Karpas-422 (cell line): ENCODE measurements at regions not wholly inside any gene's neighbourhood (a gene's known extent, or its start where the extent isn't known, plus 50 kb on each side); places are given as distances from the start of the nearest gene placed in this dataset. TPM values are rescaled to one million over a fixed set of nuclear protein-coding genes. Genes with fewer than 3 reads are reported as not detected.

ENCODE experiments used
- DNase-seq: peaks from one replicate; pipeline ENCODE4 v3.0.0-alpha.2; 2015
- H2AFZ ChIP-seq: fragments of 200-600 bp; sonication (generic); 2 replicates; pipeline ENCODE4 v1.6.1; 2014; ENCODE audit warnings: antibody characterized with exemption, low read length, mixed read lengths
- H3K27ac ChIP-seq: fragments of 200-600 bp; sonication (generic); 2 replicates; pipeline ENCODE4 v1.5.1; 2014; ENCODE audit warnings: mild to moderate bottlenecking, low read length, moderate library complexity
- H3K27me3 ChIP-seq: fragments of 200-600 bp; sonication (generic); 2 replicates; pipeline ENCODE4 v1.6.1; 2014; ENCODE audit warnings: low read length, mixed read lengths
- H3K36me3 ChIP-seq: fragments of 200-600 bp; sonication (generic); 2 replicates; pipeline ENCODE4 v1.6.1; 2014; ENCODE audit warnings: low read length, mixed read lengths; ENCODE audit not compliant: insufficient read depth
- H3K4me1 ChIP-seq: fragments of 200-600 bp; sonication (generic); 2 replicates; pipeline ENCODE4 v1.6.1; 2014; ENCODE audit warnings: mild to moderate bottlenecking, low read length, mixed read lengths
- H3K4me2 ChIP-seq: fragments of 200-600 bp; sonication (generic); 2 replicates; pipeline ENCODE4 v1.6.1; 2014; ENCODE audit warnings: low read length, low read depth, mild to moderate bottlenecking; ENCODE audit not compliant: poor library complexity, severe bottlenecking
- H3K4me3 ChIP-seq: fragments of 200-600 bp; sonication (generic); 2 replicates; pipeline ENCODE4 v1.5.1; 2014; ENCODE audit warnings: mild to moderate bottlenecking, antibody characterized with exemption, low read length, mixed read lengths
- H3K79me2 ChIP-seq: fragments of 200-600 bp; sonication (generic); 2 replicates; pipeline ENCODE4 v1.6.1; 2014; ENCODE audit warnings: mild to moderate bottlenecking, low read length, mixed read lengths
- H3K9ac ChIP-seq: fragments of 200-600 bp; sonication (generic); 2 replicates; pipeline ENCODE4 v1.6.0; 2014; ENCODE audit warnings: low read length
- H3K9me2 ChIP-seq: fragments of 200-600 bp; sonication (generic), shearing (Covaris generic); replicated peaks from 2 replicates; pipeline ENCODE4 v1.6.0; 2014; ENCODE audit warnings: mild to moderate bottlenecking, low read length, moderate library complexity; ENCODE audit not compliant: insufficient read depth
- H3K9me3 ChIP-seq: fragments of 300-700, 200-600 bp; sonication (generic); 2 replicates; pipeline ENCODE4 v1.6.1; 2014; ENCODE audit warnings: low read length, mixed read lengths
- H4K20me1 ChIP-seq: fragments of 200-600 bp; sonication (generic); 2 replicates; pipeline ENCODE4 v1.6.1; 2014; ENCODE audit warnings: mild to moderate bottlenecking, antibody characterized with exemption, low read length, low read depth; ENCODE audit not compliant: insufficient read depth
- small RNA-seq: library from RNA; depleted of rRNA; stranded (forward); fragments of <200 nt; gene quantifications from one replicate; pipeline ENCODE3, GENCODE V24; 2014

DNA sequence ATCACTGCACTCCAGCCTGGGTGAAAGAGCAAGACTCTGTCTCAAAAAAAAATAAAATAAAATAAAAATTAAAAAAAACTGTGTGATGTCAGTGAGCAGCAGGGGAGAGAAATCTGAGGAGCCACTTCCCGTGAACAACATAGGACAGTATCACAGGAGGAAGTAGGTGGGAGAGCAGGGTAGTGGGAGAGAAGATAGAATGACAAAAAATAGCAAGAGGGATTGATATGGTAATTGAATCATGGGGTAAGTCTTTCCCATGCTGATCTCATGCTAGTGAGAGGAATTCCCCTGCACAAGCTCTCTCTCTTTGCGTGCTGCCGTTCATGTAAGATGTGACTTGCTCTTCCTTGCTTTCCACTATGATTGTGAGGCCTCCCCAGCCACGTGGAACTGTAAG is 81.6 kb upstream of the PBX1 start:
- no peaks in the 10 kb centered on the region for H3K9me2 ChIP-seq
- no peaks in the 10 kb centered on the region for H4K20me1 ChIP-seq
- no peak overlapping the region for H3K27ac ChIP-seq
- no peaks in the 10 kb centered on the region for H3K9me3 ChIP-seq
- no peak overlapping the region for H3K4me2 ChIP-seq
- H3K9ac ChIP-seq = no peak overlapping the region
- H3K27me3 ChIP-seq = no peaks in the 10 kb centered on the region
- H3K4me3 ChIP-seq = no peak overlapping the region
- no peaks in the 10 kb centered on the region for H3K79me2 ChIP-seq
- H3K36me3 ChIP-seq = no peaks in the 10 kb centered on the region
- H2AFZ ChIP-seq = no peak overlapping the region
- no peak for DNase-seq
- no peaks in the 10 kb centered on the region for H3K4me1 ChIP-seq

DNA sequence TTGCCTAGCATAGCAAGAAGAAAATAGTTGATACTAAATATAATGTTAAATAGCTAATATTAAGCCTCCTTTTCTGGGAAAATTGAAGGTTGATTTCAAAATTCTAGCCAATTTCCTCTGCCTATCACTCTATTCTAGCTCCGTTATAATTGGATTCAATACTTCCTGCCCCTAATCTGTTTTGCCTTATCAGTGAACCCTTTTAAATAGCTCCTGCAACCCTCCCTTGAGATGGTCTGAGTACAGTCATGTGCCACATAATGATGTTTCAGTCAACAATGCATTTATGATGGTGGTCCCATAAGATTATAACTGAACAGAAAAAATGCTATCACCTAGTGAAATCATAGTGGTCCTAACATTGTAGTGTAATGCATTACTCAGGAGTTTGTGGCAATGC is 79.7 kb upstream of the PBX1 start:
- Histone ChIP-seq H3K9ac (no peak overlapping the region), H2AFZ (no peak overlapping the region), H3K9me3 (no peaks in the 10 kb centered on the region), H3K4me1 (no peaks in the 10 kb centered on the region), H4K20me1 (no peaks in the 10 kb centered on the region), H3K79me2 (no peaks in the 10 kb centered on the region), H3K36me3 (no peaks in the 10 kb centered on the region), H3K27me3 (no peaks in the 10 kb centered on the region), H3K27ac (no peak overlapping the region), H3K4me3 (no peak overlapping the region), H3K9me2 (no peaks in the 10 kb centered on the region), H3K4me2 (no peak overlapping the region)
- DNase-seq = no peak

DNA sequence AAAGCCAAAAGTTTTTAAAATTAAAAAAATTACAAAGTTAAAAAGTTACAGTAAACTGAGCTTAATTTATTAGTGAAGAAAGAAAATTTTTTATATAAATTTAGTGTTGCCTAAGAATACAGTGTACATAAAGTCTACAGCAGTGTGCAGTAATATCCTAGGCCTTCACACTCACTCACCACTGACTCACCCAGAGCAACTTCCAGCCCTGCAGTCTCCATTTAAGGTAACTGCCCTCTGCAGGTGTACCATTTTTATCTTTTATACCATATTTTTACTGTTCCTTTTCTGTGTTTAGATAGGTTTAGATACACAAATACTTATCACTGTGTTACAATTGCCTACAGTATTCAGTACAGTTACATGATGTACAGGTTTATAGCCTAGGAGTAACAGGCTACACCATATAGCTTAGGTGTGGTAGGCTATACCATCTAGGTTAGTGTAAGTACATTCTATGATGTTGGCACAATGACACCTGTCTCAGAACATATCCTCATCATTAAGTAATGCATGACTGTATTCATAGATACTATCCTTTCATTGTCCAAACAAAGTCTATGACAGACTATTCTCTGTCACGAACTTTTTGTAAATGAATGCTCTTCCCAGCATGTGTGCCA is 78.6 kb upstream of the PBX1 start:
- Histone ChIP-seq H3K4me1 (no peaks in the 10 kb centered on the region), H3K4me2 (no peak overlapping the region), H2AFZ (no peak overlapping the region), H3K4me3 (no peak overlapping the region), H4K20me1 (no peaks in the 10 kb centered on the region), H3K27ac (no peak overlapping the region), H3K9me2 (no peaks in the 10 kb centered on the region), H3K27me3 (no peaks in the 10 kb centered on the region), H3K9ac (no peak overlapping the region), H3K79me2 (no peaks in the 10 kb centered on the region), H3K9me3 (no peaks in the 10 kb centered on the region), H3K36me3 (no peaks in the 10 kb centered on the region)
- no peak for DNase-seq

GRCh38 chr1:164495905-164496304 is 63.1 kb upstream of the PBX1 start:
- no peak overlapping the region for H3K4me3 ChIP-seq
- DNase-seq = no peak
- H3K9me2 ChIP-seq = no peaks in the 10 kb centered on the region
- H3K9ac ChIP-seq = no peak overlapping the region
- no peaks in the 10 kb centered on the region for H3K9me3 ChIP-seq
- H3K79me2 ChIP-seq = no peaks in the 10 kb centered on the region
- no peaks in the 10 kb centered on the region for H4K20me1 ChIP-seq
- H3K4me2 ChIP-seq = no peak overlapping the region
- no peak overlapping the region for H3K27ac ChIP-seq
- H3K4me1 ChIP-seq = no peaks in the 10 kb centered on the region
- H3K36me3 ChIP-seq = no peaks in the 10 kb centered on the region
- no peaks in the 10 kb centered on the region for H3K27me3 ChIP-seq
- no peak overlapping the region for H2AFZ ChIP-seq

DNA sequence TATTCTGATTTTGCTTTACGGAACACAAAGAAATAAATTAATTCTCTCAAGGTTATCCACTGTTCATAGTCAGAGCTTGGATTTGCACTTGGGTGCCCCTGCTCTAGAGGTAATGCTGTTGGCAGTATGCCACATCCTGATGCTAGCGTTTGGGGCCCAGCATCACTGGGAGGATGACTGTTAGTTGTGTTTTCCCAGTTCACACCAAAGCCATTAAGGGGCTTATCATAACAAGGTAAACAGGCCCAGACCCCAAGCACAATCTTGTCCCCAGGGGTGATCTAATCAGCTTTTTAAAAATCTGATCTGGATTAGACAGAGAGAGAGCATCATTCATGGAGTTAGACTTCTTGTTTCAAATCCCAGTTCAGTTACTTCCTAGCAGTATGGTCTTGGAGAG is 60.2 kb upstream of the PBX1 start:
- H3K4me1 ChIP-seq = no peaks in the 10 kb centered on the region
- no peak overlapping the region for H3K4me3 ChIP-seq
- H3K9ac ChIP-seq = no peak overlapping the region
- H2AFZ ChIP-seq = no peak overlapping the region
- H3K9me2 ChIP-seq = no peaks in the 10 kb centered on the region
- no peak overlapping the region for H3K27ac ChIP-seq
- no peaks in the 10 kb centered on the region for H3K27me3 ChIP-seq
- DNase-seq = no peak
- H3K4me2 ChIP-seq = no peak overlapping the region
- no peaks in the 10 kb centered on the region for H3K36me3 ChIP-seq
- no peaks in the 10 kb centered on the region for H3K9me3 ChIP-seq
- H3K79me2 ChIP-seq = no peaks in the 10 kb centered on the region
- H4K20me1 ChIP-seq = no peaks in the 10 kb centered on the region

DNA sequence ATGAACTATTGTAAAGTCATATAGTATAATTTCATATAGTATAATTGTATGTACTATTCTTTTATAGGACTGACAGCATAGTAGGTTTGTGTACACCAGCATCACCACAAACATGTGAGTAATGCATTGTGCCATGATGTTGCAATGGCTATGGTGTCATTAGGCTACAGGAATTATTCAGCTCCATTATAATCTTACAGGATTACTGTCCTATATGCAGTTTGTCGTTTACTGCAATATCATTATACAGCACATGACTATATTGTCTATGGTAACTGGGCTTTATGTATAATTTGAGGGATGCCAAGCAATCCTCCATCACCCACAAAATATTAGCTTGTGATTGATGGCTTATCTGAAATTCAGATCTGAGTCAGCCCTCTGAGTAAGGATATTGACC is 54.2 kb upstream of the PBX1 start:
- Histone ChIP-seq H3K27ac (no peak overlapping the region), H2AFZ (no peak overlapping the region), H3K4me2 (no peak overlapping the region), H3K9ac (no peak overlapping the region), H4K20me1 (no peaks in the 10 kb centered on the region), H3K36me3 (no peaks in the 10 kb centered on the region), H3K79me2 (no peaks in the 10 kb centered on the region), H3K27me3 (no peaks in the 10 kb centered on the region), H3K9me2 (no peaks in the 10 kb centered on the region), H3K4me3 (no peak overlapping the region), H3K4me1 (no peaks in the 10 kb centered on the region), H3K9me3 (no peaks in the 10 kb centered on the region)
- no peak for DNase-seq

Small RNA genes in the stretch of these regions (small RNA-seq; reads per million reads assigned to genes)
- gene RF00012 (not detected), gene RNA5SP62 (0.40 reads per million, percentile 3 among the genes with 10 or more reads in this experiment), gene RNA5SP63 (not detected), gene RNU5F-6P (not detected)
